ENCODE measurements at regions not wholly inside any gene's neighbourhood (a gene's known extent, or its start where the extent isn't known, plus 50 kb on each side); places are given as distances from the start of the nearest gene placed in this dataset.
"Not testable (repeated sequence)": the region's sequence is repeated elsewhere in the genome, so short reads cannot be mapped to it uniquely, and the experiment has no call there.

GRCh38 chr12:95380997-95381786 lies 92.8 kb upstream of the METAP2 start:
- no peaks in the 10 kb centered on the region for H3K9me3 Mint-ChIP-seq (ENCODE audit: low read depth, unreplicated experiment)
- intact Hi-C loops (cut with micrococcal nuclease; ENCODE audit: unreplicated experiment), result no loop called here
- H3K27me3 Mint-ChIP-seq (ENCODE audit: unreplicated experiment), result peaks cover 7% of the 10 kb centered on the region
- CTCF ChIA-PET, result no interaction called here
- H3K36me3 Mint-ChIP-seq (ENCODE audit: insufficient read depth, unreplicated experiment), result no peaks in the 10 kb centered on the region
- DNase-seq, result no peak
- no peaks in the 10 kb centered on the region for H3K4me1 Mint-ChIP-seq (ENCODE audit: low read depth, unreplicated experiment)
- no peak for TF ChIP-seq CTCF (IDR thresholded peaks at IDR 0.05; ENCODE audit: unreplicated experiment)
- H3K4me3 Mint-ChIP-seq (ENCODE audit: low read depth, unreplicated experiment), result no peak overlapping the region
- BruUV-seq (replicated peaks), result no TSS peak
- no peak overlapping the region for H3K27ac Mint-ChIP-seq (ENCODE audit: unreplicated experiment)

GRCh38 chr12:95383920-95384319 lies 90.0 kb upstream of the METAP2 start:
- DNase-seq; H3K36me3 Mint-ChIP-seq (ENCODE audit: insufficient read depth, unreplicated experiment); intact Hi-C loops (cut with micrococcal nuclease; ENCODE audit: unreplicated experiment): not testable (repeated sequence)

GRCh38 chr12:95384785-95385184 lies 89.2 kb upstream of the METAP2 start:
- CTCF ChIA-PET, result no interaction called here
- Mint-ChIP-seq H3K27ac (ENCODE audit: unreplicated experiment) (no peak overlapping the region), H3K4me1 (ENCODE audit: low read depth, unreplicated experiment) (no peaks in the 10 kb centered on the region), H3K27me3 (ENCODE audit: unreplicated experiment) (peaks cover 26% of the 10 kb centered on the region), H3K9me3 (ENCODE audit: low read depth, unreplicated experiment) (no peaks in the 10 kb centered on the region), H3K36me3 (ENCODE audit: insufficient read depth, unreplicated experiment) (no peaks in the 10 kb centered on the region), H3K4me3 (ENCODE audit: low read depth, unreplicated experiment) (no peak overlapping the region)
- no TSS peak for BruUV-seq (replicated peaks)
- no peak for DNase-seq
- TF ChIP-seq CTCF (IDR thresholded peaks at IDR 0.05; ENCODE audit: unreplicated experiment), result no peak
- intact Hi-C loops (cut with micrococcal nuclease; ENCODE audit: unreplicated experiment), result no loop called here

More at GRCh38 chr12:95383920-95384319, 90.0 kb upstream of the METAP2 start:
- H3K27ac Mint-ChIP-seq (ENCODE audit: unreplicated experiment); CTCF ChIA-PET; BruUV-seq (replicated peaks); H3K4me1 Mint-ChIP-seq (ENCODE audit: low read depth, unreplicated experiment); H3K4me3 Mint-ChIP-seq (ENCODE audit: low read depth, unreplicated experiment); H3K9me3 Mint-ChIP-seq (ENCODE audit: low read depth, unreplicated experiment): not testable (repeated sequence)
- peaks cover 17% of the 10 kb centered on the region for H3K27me3 Mint-ChIP-seq (ENCODE audit: unreplicated experiment)

- H3K4me3 Mint-ChIP-seq (ENCODE audit: low read depth, unreplicated experiment), result no peak overlapping the region
- CTCF ChIA-PET, result no interaction called here
- H3K36me3 Mint-ChIP-seq (ENCODE audit: insufficient read depth, unreplicated experiment), result no peaks in the 10 kb centered on the region
These were observed 88.5 kb upstream of the METAP2 start for GRCh38 chr12:95385246-95386035.

More at GRCh38 chr12:95385246-95386035, 88.5 kb upstream of the METAP2 start:
- Mint-ChIP-seq H3K27ac (ENCODE audit: unreplicated experiment) (no peak overlapping the region), H3K27me3 (ENCODE audit: unreplicated experiment) (peaks cover 32% of the 10 kb centered on the region), H3K9me3 (ENCODE audit: low read depth, unreplicated experiment) (no peaks in the 10 kb centered on the region), H3K4me1 (ENCODE audit: low read depth, unreplicated experiment) (no peaks in the 10 kb centered on the region)
- no TSS peak for BruUV-seq (replicated peaks)
- TF ChIP-seq CTCF (IDR thresholded peaks at IDR 0.05; ENCODE audit: unreplicated experiment), result no peak
- DNase-seq, result no peak
- intact Hi-C loops (cut with micrococcal nuclease; ENCODE audit: unreplicated experiment), result no loop called here
